Brain microvascular endothelial cell (primary cell): ENCODE measurements at regions not wholly inside any gene's neighbourhood (a gene's known extent, or its start where the extent isn't known, plus 50 kb on each side); places are given as distances from the start of the nearest gene placed in this dataset.

Source experiments
- DNase-seq: peaks from one replicate; pipeline ENCODE4 v3.0.0-alpha.2; 2020
- H3K27ac ChIP-seq: fragments of 250-450 bp; sonication (Bioruptor Pico); 2 replicates; pipeline ENCODE4 v1.5.1; 2020; ENCODE audit warnings: mild to moderate bottlenecking, moderate library complexity
- H3K27me3 ChIP-seq: fragments of 250-450 bp; sonication (Bioruptor Pico); replicated peaks from 2 replicates; pipeline ENCODE4 v1.5.1; 2020; ENCODE audit warnings: mild to moderate bottlenecking
- H3K36me3 ChIP-seq: fragments of 250-450 bp; sonication (Bioruptor Pico); replicated peaks from 2 replicates; pipeline ENCODE4 v1.5.1; 2020; ENCODE audit warnings: mild to moderate bottlenecking
- H3K4me3 ChIP-seq: 2 replicates; pipeline ENCODE4 v1.5.1; 2011; ENCODE audit warnings: low read depth, mild to moderate bottlenecking, control low read depth, low read length, moderate library complexity
- CTCF ChIP-seq: IDR thresholded peaks from 2 replicates; pipeline ENCODE4 v1.5.1; 2011; ENCODE audit warnings: low read depth, mild to moderate bottlenecking, moderate library complexity, low read length, control low read depth, inconsistent platforms; ENCODE audit errors: missing control alignments
- in situ Hi-C: cut with HindIII; loops from 2 replicates; pipeline ENCODE4 v1.10.0; 2017; ENCODE audit warnings: low sequenced_read_pairs, low pct_ligation_motif_present

DNA sequence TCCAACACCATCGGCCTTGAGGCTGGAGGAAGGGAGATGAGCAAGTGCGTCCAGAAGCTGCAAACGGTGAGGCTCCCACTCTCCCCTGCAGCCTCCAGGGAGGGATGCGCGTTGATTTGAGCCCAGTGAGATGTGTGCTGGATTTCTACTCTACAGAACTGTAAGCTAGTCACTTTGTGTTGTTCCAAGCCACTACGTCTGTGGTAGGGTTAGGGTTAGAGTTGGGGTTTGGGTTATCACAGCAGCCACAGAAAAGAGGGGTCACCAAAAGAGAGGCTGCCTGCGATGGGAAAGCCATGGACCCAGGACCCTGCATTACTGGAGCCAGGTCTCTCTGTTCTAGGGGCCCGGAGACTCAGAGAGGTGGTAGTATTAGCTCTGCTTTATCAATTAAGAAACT lies 94.5 kb downstream of the KCNF1 start:
- in situ Hi-C loops: no loop called here
- DNase-seq: no peak
- TF ChIP-seq CTCF: no peak
- no peak overlapping the region for H3K27ac ChIP-seq
- H3K27me3 ChIP-seq: no peaks in the 10 kb centered on the region
- no peak overlapping the region for H3K4me3 ChIP-seq
- H3K36me3 ChIP-seq: no peaks in the 10 kb centered on the region

- no peaks in the 10 kb centered on the region for H3K27me3 ChIP-seq
- DNase-seq: no peak
- TF ChIP-seq CTCF: no peak
- H3K36me3 ChIP-seq: no peaks in the 10 kb centered on the region
- no peak overlapping the region for H3K27ac ChIP-seq
- H3K4me3 ChIP-seq: no peak overlapping the region
- in situ Hi-C loops: no loop called here
Observed at GRCh38 chr2:11007331-11008264, 95.9 kb downstream of the KCNF1 start.

GRCh38 chr2:11008773-11009172 lies 97.0 kb downstream of the KCNF1 start:
- in situ Hi-C loops: no loop called here
- H3K4me3 ChIP-seq: no peak overlapping the region
- no peak for TF ChIP-seq CTCF
- H3K27me3 ChIP-seq: no peaks in the 10 kb centered on the region
- H3K36me3 ChIP-seq: no peaks in the 10 kb centered on the region
- no peak overlapping the region for H3K27ac ChIP-seq
- DNase-seq: no peak

- no peak for TF ChIP-seq CTCF
- in situ Hi-C loops: no loop called here
- H3K36me3 ChIP-seq: no peaks in the 10 kb centered on the region
- H3K27me3 ChIP-seq: no peaks in the 10 kb centered on the region
- H3K27ac ChIP-seq: no peak overlapping the region
- H3K4me3 ChIP-seq: no peak overlapping the region
- no peak for DNase-seq
Observed at GRCh38 chr2:11009176-11009575, 97.4 kb downstream of the KCNF1 start.

DNA sequence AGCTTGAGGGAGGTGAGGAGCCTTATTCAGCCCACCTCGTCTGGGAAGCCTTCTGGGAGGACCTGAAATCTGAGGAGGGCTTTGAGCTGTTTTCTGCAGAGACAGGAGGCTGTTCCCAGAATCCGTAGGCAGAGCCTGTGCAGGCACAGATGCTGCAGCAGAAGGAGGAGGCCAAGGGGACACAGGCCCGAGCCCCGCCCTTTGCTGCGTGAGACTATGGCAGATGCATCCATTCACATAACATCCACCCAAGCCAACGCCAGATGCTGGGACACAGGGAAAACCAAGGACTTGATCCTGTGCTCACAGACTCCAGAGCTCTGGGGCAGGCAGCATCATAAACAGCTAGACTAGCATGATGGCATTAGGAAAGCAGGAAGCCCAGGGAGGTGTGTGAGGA lies 98.2 kb downstream of the KCNF1 start:
- Histone ChIP-seq H3K27ac (no peak overlapping the region), H3K36me3 (no peaks in the 10 kb centered on the region), H3K27me3 (no peaks in the 10 kb centered on the region), H3K4me3 (no peak overlapping the region)
- in situ Hi-C loops: no loop called here
- no peak for TF ChIP-seq CTCF
- no peak for DNase-seq

GRCh38 chr2:11011359-11011758 lies 99.6 kb downstream of the KCNF1 start:
- no peak for TF ChIP-seq CTCF
- DNase-seq: no peak
- Histone ChIP-seq H3K36me3 (no peaks in the 10 kb centered on the region), H3K4me3 (no peak overlapping the region), H3K27me3 (peaks cover 3% of the 10 kb centered on the region), H3K27ac (no peak overlapping the region)
- in situ Hi-C loops: no loop called here
